T-helper 1 cell treated with Interleukin-12 subunit alpha and Interleukin-12 subunit beta and Interleukin-4 antibody, amounts not matched to agents 30 μg/mL and 1 μg/mL, for 36 hours (primary cell): ENCODE measurements at regions not wholly inside any gene's neighbourhood (a gene's known extent, or its start where the extent isn't known, plus 50 kb on each side); places are given as distances from the start of the nearest gene placed in this dataset.

Source experiments
- H3K27ac Mint-ChIP-seq: one replicate; pipeline ENCODE4 v1.8.0; 2021; ENCODE audit warnings: mild to moderate bottlenecking, mixed read lengths
- H3K27me3 Mint-ChIP-seq: one replicate; pipeline ENCODE4 v1.8.0; 2021; ENCODE audit warnings: low read depth, mixed read lengths
- H3K36me3 Mint-ChIP-seq: one replicate; pipeline ENCODE4 v1.8.0; 2021; ENCODE audit warnings: low read depth, mixed read lengths
- H3K4me1 Mint-ChIP-seq: one replicate; pipeline ENCODE4 v1.8.0; 2021; ENCODE audit warnings: low read depth, mixed read lengths
- H3K4me3 Mint-ChIP-seq: one replicate; pipeline ENCODE4 v1.8.0; 2021; ENCODE audit warnings: mild to moderate bottlenecking, moderate library complexity, mixed read lengths
- H3K9me3 Mint-ChIP-seq: one replicate; pipeline ENCODE4 v1.8.0; 2021; ENCODE audit warnings: mixed read lengths

GRCh38 chr18:2002151-2002550, 569.2 kb downstream of the METTL4 start:
- Mint-ChIP-seq H3K4me1 (no peaks in the 10 kb centered on the region), H3K27me3 (no peaks in the 10 kb centered on the region), H3K36me3 (no peaks in the 10 kb centered on the region), H3K4me3 (no peak overlapping the region), H3K27ac (no peak overlapping the region), H3K9me3 (no peaks in the 10 kb centered on the region)

- no peaks in the 10 kb centered on the region for H3K36me3 Mint-ChIP-seq
- H3K27ac Mint-ChIP-seq, result no peak overlapping the region
- no peaks in the 10 kb centered on the region for H3K4me1 Mint-ChIP-seq
- H3K9me3 Mint-ChIP-seq, result no peaks in the 10 kb centered on the region
- H3K27me3 Mint-ChIP-seq, result no peaks in the 10 kb centered on the region
- no peak overlapping the region for H3K4me3 Mint-ChIP-seq
Observed at GRCh38 chr18:2002604-2003003, 568.7 kb downstream of the METTL4 start.

- Mint-ChIP-seq H3K9me3 (no peaks in the 10 kb centered on the region), H3K4me3 (no peak overlapping the region), H3K4me1 (no peaks in the 10 kb centered on the region), H3K27ac (no peak overlapping the region), H3K36me3 (no peaks in the 10 kb centered on the region), H3K27me3 (no peaks in the 10 kb centered on the region)
Observed at GRCh38 chr18:2009942-2010697, 561.2 kb downstream of the METTL4 start.

GRCh38 chr18:2027016-2027415, 544.3 kb downstream of the METTL4 start:
- Mint-ChIP-seq H3K27ac (no peak overlapping the region), H3K36me3 (no peaks in the 10 kb centered on the region), H3K4me1 (no peaks in the 10 kb centered on the region), H3K9me3 (no peaks in the 10 kb centered on the region), H3K4me3 (no peak overlapping the region), H3K27me3 (peaks cover 3% of the 10 kb centered on the region)

- Mint-ChIP-seq H3K27me3 (peaks cover 3% of the 10 kb centered on the region), H3K4me1 (no peaks in the 10 kb centered on the region), H3K9me3 (no peaks in the 10 kb centered on the region), H3K4me3 (no peak overlapping the region), H3K36me3 (no peaks in the 10 kb centered on the region), H3K27ac (no peak overlapping the region)
Observed at GRCh38 chr18:2027756-2028155, 543.5 kb downstream of the METTL4 start.

- Mint-ChIP-seq H3K4me1 (no peaks in the 10 kb centered on the region), H3K36me3 (no peaks in the 10 kb centered on the region), H3K27me3 (no peaks in the 10 kb centered on the region), H3K9me3 (no peaks in the 10 kb centered on the region), H3K4me3 (no peak overlapping the region), H3K27ac (no peak overlapping the region)
Observed at GRCh38 chr18:2028986-2029385, 542.3 kb downstream of the METTL4 start.

GRCh38 chr18:2030647-2031046, 540.7 kb downstream of the METTL4 start:
- H3K4me1 Mint-ChIP-seq, result no peaks in the 10 kb centered on the region
- H3K27ac Mint-ChIP-seq, result no peak overlapping the region
- no peaks in the 10 kb centered on the region for H3K27me3 Mint-ChIP-seq
- H3K9me3 Mint-ChIP-seq, result no peaks in the 10 kb centered on the region
- H3K36me3 Mint-ChIP-seq, result no peaks in the 10 kb centered on the region
- no peak overlapping the region for H3K4me3 Mint-ChIP-seq

- Mint-ChIP-seq H3K27ac (no peak overlapping the region), H3K27me3 (no peaks in the 10 kb centered on the region), H3K4me1 (no peaks in the 10 kb centered on the region), H3K36me3 (no peaks in the 10 kb centered on the region), H3K4me3 (no peak overlapping the region), H3K9me3 (no peaks in the 10 kb centered on the region)
Observed at GRCh38 chr18:2032036-2032435, 539.3 kb downstream of the METTL4 start.

- Mint-ChIP-seq H3K27me3 (no peaks in the 10 kb centered on the region), H3K9me3 (no peaks in the 10 kb centered on the region), H3K27ac (no peak overlapping the region), H3K4me3 (no peak overlapping the region), H3K36me3 (no peaks in the 10 kb centered on the region), H3K4me1 (no peaks in the 10 kb centered on the region)
Observed at GRCh38 chr18:2035056-2035455, 536.2 kb downstream of the METTL4 start.

GRCh38 chr18:2036086-2036485, 535.2 kb downstream of the METTL4 start:
- Mint-ChIP-seq H3K27me3 (no peaks in the 10 kb centered on the region), H3K4me1 (no peaks in the 10 kb centered on the region), H3K27ac (no peak overlapping the region), H3K36me3 (no peaks in the 10 kb centered on the region), H3K9me3 (no peaks in the 10 kb centered on the region), H3K4me3 (no peak overlapping the region)

GRCh38 chr18:2040279-2040678, 531.0 kb downstream of the METTL4 start:
- H3K4me1 Mint-ChIP-seq, result no peaks in the 10 kb centered on the region
- peaks cover under 1% of the 10 kb centered on the region for H3K9me3 Mint-ChIP-seq
- H3K36me3 Mint-ChIP-seq, result no peaks in the 10 kb centered on the region
- no peaks in the 10 kb centered on the region for H3K27me3 Mint-ChIP-seq
- H3K4me3 Mint-ChIP-seq, result no peak overlapping the region
- H3K27ac Mint-ChIP-seq, result no peak overlapping the region

- no peaks in the 10 kb centered on the region for H3K36me3 Mint-ChIP-seq
- no peaks in the 10 kb centered on the region for H3K27me3 Mint-ChIP-seq
- H3K9me3 Mint-ChIP-seq, result peaks cover 5% of the 10 kb centered on the region
- no peak overlapping the region for H3K4me3 Mint-ChIP-seq
- no peak overlapping the region for H3K27ac Mint-ChIP-seq
- peaks cover 7% of the 10 kb centered on the region for H3K4me1 Mint-ChIP-seq
Observed at GRCh38 chr18:2049986-2050385, 521.3 kb downstream of the METTL4 start.

- H3K27me3 Mint-ChIP-seq, result no peaks in the 10 kb centered on the region
- H3K27ac Mint-ChIP-seq, result no peak overlapping the region
- no peaks in the 10 kb centered on the region for H3K9me3 Mint-ChIP-seq
- no peak overlapping the region for H3K4me3 Mint-ChIP-seq
- H3K36me3 Mint-ChIP-seq, result no peaks in the 10 kb centered on the region
- H3K4me1 Mint-ChIP-seq, result peaks cover 7% of the 10 kb centered on the region
Observed at GRCh38 chr18:2050702-2051201, 520.6 kb downstream of the METTL4 start.

GRCh38 chr18:2053490-2054089, 517.7 kb downstream of the METTL4 start:
- Mint-ChIP-seq H3K36me3 (no peaks in the 10 kb centered on the region), H3K4me1 (peaks cover 7% of the 10 kb centered on the region), H3K9me3 (no peaks in the 10 kb centered on the region), H3K27ac (no peak overlapping the region), H3K4me3 (no peak overlapping the region), H3K27me3 (no peaks in the 10 kb centered on the region)

GRCh38 chr18:2059336-2059735, 512.0 kb downstream of the METTL4 start:
- Mint-ChIP-seq H3K4me3 (no peak overlapping the region), H3K36me3 (no peaks in the 10 kb centered on the region), H3K27ac (no peak overlapping the region), H3K4me1 (no peaks in the 10 kb centered on the region), H3K9me3 (peaks cover 6% of the 10 kb centered on the region), H3K27me3 (no peaks in the 10 kb centered on the region)
